GM19468 (cell line): ENCODE measurements at regions not wholly inside any gene's neighbourhood (a gene's known extent, or its start where the extent isn't known, plus 50 kb on each side); places are given as distances from the start of the nearest gene placed in this dataset.

Experiments used
- ATAC-seq: cut with Tn5 transposase; IDR thresholded peaks from one replicate; pipeline ENCODE4 v1.9.1; 2021; ENCODE audit warnings: mild to moderate bottlenecking, moderate library complexity, moderate number of reproducible peaks; ENCODE audit not compliant: unreplicated experiment; ENCODE audit errors: extremely low read depth

DNA sequence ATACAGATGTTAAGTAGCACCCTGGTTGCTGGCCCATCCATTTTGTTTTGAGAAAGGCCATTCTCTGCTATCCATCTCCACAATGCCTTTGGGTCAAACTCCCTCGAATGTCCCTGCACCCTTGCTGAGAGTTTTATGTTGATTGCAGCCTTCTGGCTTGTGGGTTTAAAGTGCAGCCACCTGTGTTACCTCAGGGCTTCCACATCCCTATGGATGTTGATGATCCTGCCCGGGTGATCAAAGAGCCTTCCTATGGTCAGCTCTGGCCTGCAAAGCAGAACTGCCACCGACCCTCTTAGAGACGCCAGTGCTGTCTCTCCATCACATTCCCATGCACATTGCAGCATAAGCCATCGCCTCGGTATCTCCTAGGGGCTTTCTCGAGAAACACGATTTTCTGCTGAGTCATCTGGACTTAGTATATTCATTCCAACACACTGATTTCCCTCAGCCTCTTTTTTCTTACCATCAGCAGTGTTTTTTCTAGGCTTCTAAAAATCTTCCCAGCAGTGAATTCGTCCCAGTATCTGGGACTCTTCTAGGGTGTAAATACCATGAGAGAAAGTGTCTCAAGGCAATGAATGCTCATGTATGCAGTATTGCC, 585.7 kb upstream of the TMEM132C start:
- ATAC-seq = no peak

DNA sequence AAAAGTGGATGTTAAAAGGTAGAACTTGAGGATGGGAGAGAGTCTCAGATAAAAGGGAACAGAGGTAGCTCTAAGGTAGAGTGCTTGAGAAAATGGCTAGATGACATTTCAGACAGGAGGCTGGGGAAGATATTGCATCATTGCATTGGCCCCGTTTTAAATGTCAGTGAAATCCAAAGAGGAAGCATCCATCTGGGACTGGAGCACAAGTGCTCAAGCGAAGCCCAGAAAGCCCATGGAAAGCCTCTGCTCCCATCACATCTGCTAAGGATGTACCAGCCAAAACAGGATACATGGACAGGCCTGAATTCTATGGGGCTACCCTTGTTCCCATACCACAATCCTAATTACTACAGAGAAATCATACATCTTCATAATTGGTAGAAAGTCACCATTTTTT, 581.5 kb upstream of the TMEM132C start:
- ATAC-seq = no peak

DNA sequence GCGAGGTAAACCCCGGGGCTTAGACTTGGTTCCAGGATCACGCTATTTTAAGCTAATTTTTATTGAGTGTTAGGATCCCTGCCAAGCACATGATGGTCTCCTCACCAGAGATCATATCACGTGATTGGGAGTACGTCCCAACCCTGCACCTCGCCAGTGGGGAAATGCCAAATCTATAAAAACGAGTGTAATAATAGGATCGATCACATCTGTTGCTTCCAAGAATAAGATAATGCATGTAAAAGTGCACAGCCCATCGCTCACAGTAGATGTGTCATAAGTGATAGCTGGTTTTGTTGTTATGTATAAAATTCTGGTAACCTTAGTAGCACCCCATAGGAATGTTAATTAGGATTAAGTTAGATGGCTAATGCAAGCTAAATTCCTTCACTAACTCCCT, 581.0 kb upstream of the TMEM132C start:
- no peak for ATAC-seq

DNA sequence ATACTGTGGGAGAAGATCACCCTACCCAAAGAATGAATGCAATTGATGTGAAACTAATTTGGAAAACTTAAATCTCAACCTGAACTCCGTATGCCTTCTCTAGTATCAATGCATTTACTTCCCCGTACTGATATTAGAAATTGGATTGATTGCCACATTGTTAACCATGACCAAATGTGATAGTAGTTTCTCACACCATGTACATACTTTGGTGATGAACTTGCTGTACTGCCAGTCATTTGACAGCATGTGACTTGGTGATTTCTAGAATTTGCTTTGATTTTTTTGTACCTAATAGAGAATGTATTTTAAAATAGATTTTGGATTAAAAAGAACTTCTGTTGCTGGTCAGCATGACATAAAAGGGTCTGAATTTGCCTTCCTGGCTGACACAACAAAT, 579.8 kb upstream of the TMEM132C start:
- no peak for ATAC-seq

DNA sequence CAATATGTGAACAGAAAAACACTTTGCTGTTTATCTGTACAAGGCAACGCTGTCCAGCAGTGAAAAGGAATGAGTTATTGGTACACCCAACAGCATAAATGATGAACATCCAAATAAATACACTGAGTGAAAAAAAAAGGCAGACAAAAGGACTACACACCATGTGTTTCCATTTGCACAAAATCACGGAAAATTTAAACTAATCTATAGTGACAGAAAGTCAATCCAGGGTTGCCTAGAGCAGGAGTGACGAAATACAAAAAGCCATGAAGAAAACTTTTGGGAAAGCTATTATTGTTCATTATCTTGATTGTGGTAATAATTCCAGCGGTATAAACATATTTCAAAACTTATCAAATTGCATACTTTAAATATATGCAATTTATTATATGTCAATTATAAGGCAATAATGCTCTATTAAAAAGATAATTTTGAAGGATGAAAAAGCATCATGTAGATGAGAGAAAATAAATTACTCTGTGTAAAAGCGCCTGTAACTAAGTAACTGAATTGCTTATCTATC, 578.0 kb upstream of the TMEM132C start:
- ATAC-seq = no peak

DNA sequence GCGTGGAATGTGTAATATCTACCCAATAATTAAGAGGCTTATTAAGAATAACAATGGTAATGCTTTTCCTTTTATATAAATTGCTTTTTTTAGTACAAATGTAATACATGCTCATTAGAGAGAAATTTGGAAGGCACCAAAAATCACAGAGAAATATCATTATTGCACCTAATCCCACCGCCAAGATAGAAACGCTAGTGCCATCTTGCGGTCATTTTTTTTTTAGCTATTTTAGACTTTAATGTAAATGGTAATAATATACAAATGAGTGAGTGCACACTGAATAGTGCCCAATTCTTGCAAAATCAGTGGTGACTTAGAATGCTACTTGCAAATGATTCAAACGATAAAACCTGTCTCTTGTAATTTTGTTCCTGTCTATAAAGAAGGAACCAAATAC, 576.8 kb upstream of the TMEM132C start:
- ATAC-seq = no peak

DNA sequence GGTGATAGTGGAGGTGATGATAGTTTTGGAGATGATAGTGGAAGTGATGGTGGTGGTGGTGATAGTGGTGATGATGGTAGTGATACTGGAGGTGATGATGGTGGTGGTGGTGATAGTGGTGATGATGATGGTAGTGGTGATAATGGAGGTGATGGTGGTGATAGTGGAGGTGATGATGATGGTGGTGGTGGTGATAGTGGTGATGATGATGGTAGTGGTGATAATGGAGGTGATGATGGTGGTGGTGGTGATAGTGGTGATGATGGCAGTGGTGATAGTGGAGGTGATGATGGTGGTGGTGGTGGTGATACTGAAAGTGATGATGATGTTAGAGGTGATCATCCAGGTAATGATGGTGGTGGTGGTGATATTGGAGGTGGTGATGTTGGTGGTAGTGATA, 570.0 kb upstream of the TMEM132C start:
- no peak for ATAC-seq

DNA sequence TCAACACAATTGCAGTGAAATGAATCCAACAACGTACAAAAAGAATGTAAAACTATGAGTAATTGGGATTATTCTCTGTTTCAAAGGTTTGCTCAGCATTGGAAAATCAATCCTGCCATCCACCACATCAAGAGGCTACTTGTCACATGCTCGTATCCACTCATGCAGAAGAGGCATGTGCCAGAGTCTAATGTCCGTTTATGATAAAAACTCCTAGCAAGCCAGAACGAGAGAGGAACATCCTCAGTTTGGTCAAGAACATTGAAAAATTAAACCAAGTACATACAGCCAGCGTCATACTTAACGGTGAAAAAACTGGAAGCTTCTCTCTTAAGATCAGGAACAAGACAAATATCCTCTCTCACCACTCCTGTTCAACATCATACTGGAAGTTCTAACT, 563.9 kb upstream of the TMEM132C start:
- ATAC-seq = no peak

DNA sequence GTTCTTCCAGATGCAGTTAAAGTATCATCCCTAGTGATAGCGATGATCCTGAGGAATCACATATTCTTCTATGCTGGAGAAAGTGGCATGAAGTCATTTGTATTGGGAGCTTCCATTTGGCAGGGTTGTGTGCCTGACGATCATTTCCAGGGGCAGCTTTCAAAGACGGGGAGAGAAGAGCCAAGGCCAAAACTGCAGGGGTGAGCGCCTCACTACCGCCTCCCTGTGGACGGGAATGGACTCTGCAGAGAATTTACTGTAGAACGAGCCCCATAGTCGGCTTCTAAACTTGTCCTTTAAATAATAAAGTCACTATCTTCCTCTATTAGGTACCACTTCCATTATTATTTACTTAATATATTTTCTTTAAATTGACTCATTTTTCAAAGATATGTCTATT, 555.9 kb upstream of the TMEM132C start:
- no peak for ATAC-seq

DNA sequence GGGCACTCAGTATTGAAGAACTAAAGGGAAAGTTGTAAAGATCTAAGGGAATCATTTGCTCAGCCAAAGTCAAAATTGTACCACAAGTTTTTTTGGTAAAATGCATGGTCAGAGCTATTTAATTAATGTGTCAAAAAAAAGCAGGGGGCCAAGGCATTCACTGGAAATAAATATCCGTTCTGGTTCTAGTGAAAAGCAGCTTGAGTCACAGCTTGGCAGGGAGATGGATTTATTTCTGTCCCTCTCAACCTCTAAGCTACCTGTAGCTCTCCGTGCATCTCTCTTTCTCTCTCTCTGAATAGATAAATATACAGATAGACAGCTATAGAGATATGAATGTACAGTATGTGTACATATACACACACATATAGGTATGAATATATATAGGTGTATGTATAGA, 554.4 kb upstream of the TMEM132C start:
- ATAC-seq = no peak

DNA sequence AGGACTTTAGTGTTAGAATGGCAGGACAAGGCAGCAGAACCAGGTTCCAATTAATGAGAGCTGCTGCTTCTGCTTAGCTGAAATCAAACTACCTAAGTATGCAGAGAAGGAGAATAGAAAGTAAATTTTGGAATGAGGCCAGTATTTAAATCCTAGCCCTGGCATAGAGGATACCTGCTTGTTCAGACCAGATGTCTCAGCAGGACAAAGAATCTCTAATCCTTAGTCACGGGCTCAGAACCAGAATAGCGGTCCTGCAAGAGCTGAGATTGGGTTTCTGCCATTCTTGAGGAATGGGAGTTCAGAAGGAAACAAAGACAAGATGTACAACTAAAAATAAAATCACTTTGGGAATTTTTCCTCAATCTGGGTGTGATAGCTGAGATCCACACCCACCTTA, 550.8 kb upstream of the TMEM132C start:
- no peak for ATAC-seq

DNA sequence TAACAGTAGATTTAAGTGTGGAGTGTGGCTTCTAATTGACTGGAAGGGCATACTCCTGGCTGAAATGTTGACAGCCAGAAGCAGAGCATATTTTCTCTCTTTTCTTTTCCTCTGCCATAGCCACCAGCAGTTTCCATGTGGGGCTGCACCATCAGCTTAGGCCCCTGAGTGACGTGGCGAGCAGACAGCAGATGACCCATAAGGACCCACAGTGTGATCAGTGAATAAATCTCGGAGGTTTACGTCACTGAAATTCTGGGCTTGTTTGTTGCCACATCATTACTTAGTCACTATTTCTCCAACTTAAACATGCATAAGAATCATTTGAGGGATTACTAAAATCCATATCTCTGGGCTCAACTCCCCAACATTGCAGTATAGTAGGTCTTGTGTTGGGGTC, 549.7 kb upstream of the TMEM132C start:
- ATAC-seq = no peak

DNA sequence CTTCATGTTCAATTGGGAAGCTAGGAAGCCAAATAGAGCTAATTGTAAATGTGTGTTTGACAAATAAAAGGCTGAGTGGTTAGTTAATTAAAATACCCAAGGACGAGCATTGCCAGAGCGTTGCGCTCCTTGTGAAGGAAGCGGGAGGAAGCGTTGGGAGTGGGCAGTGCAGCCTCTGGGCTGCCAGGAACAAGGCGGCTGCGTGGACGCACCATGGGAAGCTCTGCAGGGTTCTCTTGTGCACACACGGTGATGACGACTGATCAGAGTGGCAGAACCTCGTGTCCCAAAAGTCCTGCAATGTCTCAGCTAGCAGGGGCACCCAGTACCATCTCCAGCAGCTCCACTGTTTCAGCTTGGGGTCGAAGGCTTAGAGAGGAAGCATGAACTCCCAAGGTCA, 546.6 kb upstream of the TMEM132C start:
- ATAC-seq = no peak

DNA sequence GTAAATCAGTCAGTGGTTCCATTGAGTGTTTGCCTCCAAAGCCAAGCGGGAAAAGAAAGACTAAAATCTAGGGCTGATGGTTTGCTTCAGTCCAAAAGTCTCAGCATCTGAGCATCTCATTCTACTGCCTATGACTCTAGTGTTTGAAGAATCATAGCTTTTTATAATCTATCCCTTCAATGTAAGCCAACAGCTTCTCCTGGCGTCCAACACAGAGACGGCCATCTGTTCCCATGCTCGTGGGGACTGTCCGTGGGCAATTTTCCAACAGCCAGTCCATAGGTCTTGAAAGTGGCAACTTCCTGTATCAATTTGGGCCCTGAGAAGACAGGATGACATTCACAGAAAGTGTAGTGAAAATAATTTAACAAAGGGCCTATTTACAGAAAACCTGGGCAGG, 544.4 kb upstream of the TMEM132C start:
- ATAC-seq = no peak

DNA sequence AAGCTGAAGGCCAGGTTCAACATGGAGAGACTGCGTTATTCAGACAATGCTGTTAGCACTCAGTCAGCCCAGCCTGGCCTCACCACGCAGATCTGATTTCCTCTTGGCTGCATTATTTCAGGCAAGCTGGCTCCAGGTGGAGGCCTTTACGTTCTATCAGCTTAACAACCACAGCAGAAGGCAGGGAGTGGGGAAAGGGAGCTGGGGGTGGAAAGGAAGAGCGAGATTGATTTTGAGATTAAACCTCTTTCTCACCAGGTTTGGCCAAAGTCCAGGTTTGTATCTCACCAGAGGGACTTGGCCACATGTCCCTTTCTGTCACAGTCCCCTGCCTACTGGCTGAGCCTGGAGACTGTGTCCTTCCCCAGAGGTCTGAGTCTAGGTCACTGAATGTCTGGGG, 543.7 kb upstream of the TMEM132C start:
- no peak for ATAC-seq

DNA sequence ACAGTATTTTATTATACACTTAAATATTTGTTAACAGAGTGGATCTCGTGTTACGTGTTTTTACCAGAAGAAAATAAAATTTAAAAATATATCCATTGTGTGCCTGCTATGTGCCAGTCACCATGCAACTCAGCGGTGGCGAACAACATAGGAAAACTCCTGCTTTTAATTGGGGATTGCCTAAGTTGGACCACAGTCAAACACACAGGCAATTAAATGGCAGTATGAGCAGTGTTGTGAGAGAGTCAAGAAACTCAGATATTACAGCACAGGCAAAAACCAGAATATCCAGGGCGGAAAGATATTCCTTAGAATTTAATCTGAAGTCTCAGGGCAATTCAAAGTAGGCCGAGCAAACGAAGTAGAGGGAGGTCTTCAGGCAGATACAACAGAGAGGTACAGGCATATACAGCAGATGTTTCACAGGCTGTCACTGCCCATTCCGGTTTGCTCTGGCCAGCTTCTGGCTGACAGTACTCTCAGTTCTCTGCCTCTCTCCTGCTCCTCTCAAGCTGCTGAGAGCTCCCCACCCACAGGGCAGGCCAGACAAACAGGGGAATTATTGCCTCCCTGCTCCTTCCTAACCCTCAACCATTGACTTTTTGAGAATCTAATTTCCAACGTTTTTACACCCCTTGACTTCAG, 540.2 kb upstream of the TMEM132C start:
- no peak for ATAC-seq

DNA sequence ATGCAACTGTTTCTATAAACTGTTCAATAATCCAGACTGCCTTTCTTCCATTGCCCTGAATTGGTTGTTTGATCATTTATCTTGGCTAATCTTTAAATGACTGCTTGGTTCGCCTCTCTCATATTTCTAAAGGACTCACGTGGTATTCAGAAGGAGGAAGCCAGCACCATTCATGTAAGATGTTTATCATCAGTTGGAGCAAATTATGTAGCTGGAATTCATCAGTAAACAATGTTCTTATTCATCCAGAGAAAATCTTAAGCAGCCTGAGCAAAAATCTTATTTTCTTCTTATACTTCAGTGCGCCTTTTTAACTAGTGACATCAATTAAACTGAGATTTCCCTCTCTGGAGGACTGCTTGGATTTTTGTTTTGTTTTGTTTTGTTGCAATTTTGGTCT, 538.7 kb upstream of the TMEM132C start:
- no peak for ATAC-seq

DNA sequence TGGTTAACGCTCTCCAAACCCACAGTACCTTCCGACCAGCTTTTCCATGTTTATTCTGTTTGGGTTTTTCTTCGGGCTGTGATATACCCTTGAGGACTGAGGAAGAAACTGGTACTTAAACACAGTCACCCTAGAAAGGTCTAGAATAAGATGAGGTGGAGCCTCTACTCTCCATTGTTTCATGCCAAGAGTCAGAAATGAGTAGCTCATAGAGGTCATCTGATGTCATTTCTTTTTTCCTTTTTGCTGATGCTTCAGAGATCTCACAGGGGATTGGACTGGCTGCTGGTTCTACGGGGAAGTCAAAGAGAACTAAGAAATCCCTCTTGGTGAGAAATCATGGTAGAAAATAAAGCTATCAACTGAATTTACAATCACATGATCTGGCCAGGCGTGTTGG, 538.2 kb upstream of the TMEM132C start:
- ATAC-seq = no peak

DNA sequence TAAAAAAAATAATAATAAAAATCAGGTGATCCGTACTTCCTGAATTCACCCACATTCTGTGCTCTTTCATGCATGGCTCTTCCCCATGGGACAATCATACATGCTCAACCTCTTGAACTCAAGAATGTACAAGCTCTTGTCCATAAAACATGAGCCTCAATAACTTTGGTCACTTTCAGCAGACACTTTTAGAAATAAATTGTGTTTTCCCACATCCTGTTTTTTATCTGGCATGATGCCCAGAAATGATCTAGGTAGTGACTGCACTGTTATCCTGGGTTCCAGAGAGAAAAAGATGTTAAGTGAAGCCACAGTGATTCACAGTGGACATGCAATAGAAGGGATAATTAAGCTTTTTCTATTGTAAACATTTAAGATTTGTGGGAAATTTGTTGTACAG, 537.6 kb upstream of the TMEM132C start:
- ATAC-seq = no peak

DNA sequence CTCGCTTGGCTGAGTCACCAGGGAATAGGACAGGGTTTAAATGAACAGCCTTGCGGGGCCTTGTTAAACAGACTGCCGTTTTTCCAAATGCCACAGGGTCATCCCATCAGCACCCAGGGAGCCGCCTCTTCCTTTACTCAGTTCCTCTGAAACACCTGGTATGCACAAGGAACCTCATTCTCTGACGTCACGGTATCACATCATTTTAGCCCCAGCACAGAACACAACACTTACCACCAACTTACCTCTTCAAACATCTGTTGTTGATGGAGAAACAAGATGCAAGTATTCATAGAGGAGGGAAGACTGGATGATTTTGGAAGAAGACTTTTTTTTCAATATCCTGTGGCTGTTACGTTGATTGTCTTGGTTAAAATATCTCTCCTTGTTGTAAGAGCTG, 535.3 kb upstream of the TMEM132C start:
- ATAC-seq = no peak

DNA sequence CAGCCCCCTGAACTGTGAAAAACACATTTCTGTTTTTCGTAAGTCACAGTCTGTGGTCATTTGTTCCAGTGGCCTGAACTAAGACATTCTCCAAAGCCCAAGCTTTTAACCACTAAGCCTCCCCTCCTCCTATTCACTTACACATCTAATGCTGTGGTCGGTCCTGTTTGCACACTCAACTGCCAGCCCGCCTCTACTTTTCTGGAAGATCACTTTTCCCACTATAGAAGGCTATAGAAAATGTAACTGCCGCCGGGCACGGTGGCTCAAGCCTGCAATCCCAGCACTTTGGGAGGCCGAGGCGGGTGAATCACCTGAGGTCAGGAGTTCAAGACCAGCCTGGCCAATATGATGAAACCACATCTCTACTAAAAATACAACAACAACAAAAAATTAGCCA, 524.7 kb upstream of the TMEM132C start:
- no peak for ATAC-seq

DNA sequence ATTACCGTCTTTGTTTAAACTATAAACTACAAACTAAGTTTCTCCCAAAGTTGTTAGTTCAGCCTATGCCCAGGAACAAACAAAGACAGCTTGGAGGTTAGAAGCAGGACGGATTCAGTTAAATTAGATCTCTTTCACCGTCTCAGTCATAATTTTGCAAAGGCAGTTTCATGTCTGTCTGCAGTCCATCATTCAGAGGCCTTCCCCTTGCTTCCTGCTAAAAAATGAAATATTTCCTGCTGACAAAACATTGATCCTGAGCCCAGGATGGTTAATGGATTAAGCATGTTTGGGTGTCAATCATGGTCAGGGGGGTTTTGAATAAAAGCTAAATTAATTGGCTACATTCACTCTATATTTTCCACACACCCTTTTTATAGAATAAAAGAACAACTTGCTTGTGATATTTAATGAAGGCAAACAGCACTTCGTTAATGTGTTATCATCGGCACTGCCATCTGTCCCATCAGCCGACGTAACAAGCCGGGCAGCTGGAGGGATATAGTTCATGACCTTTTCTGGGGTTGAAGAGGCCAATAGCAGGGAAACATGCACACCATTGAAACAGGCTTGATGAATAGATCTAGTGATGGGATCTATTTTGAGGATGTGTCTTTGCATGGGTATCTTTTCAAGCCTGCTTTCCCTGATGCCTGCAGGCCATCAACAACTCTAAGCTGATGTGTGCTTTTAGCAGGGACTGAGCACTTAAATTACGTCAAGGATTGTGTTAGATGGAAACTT, 521.3 kb upstream of the TMEM132C start:
- no peak for ATAC-seq
